PC-3 (cell line): ENCODE measurements at regions not wholly inside any gene's neighbourhood (a gene's known extent, or its start where the extent isn't known, plus 50 kb on each side); places are given as distances from the start of the nearest gene placed in this dataset.

Source experiments
- EZH2 ChIP-seq: fragments of 300-600 bp; sonication (generic); IDR thresholded peaks from one replicate; pipeline ENCODE4 v1.6.1; 2017; ENCODE audit warnings: antibody characterized with exemption, mild to moderate bottlenecking, low read length; ENCODE audit not compliant: unreplicated experiment
- TF ChIP-seq, protein P1 (sequence below): fragments of 300-600 bp; sonication (generic); conservative IDR thresholded peaks from 2 replicates; pipeline ENCODE4 v1.5.1; 2017; ENCODE audit warnings: antibody characterized with exemption, low read depth, mild to moderate bottlenecking, low read length

DNA sequence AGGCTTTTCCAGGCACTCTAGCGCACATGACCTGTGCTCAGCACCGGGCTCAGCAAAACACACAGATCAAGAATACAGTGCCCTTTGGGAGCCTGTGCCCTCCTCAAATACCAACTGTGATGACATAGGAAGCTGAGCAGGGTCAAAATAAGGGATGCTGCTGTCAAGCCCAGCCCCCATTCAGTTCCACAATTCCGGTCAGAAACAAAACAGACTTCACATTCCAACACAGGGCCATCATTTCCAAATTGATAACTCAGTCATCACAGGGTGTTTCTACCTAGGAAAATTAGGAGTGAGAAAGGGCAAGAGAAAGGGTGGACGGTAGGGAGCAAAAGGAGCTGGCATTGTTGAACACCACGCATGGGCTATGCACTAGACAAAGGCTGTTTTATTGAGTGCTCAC is 158.4 kb upstream of the CCDC54 start:
- TF ChIP-seq, protein P1, sequence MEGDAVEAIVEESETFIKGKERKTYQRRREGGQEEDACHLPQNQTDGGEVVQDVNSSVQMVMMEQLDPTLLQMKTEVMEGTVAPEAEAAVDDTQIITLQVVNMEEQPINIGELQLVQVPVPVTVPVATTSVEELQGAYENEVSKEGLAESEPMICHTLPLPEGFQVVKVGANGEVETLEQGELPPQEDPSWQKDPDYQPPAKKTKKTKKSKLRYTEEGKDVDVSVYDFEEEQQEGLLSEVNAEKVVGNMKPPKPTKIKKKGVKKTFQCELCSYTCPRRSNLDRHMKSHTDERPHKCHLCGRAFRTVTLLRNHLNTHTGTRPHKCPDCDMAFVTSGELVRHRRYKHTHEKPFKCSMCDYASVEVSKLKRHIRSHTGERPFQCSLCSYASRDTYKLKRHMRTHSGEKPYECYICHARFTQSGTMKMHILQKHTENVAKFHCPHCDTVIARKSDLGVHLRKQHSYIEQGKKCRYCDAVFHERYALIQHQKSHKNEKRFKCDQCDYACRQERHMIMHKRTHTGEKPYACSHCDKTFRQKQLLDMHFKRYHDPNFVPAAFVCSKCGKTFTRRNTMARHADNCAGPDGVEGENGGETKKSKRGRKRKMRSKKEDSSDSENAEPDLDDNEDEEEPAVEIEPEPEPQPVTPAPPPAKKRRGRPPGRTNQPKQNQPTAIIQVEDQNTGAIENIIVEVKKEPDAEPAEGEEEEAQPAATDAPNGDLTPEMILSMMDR, result no peak
- no peak for TF ChIP-seq EZH2
